Thymus (tissue), 11 donors: ENCODE measurements at regions not wholly inside any gene's neighbourhood (a gene's known extent, or its start where the extent isn't known, plus 50 kb on each side); places are given as distances from the start of the nearest gene placed in this dataset.

Experiments used
- DNase-seq, 9 donors: peaks; one replicate each; pipeline ENCODE4 v3.0.0-alpha.2; 2013; ENCODE audit warnings: low spot score in 9 of 9, low read depth in 6 of 9, missing footprints in 1 of 9
- H3K27ac ChIP-seq, 2 donors: one replicate each; pipeline ENCODE4 v1.5.1; 2013; ENCODE audit warnings: control low read depth in 1 of 2, low read depth in 1 of 2, low read length in 1 of 2, mild to moderate bottlenecking in 1 of 2, moderate library complexity in 1 of 2
- H3K27me3 ChIP-seq, 2 donors: one replicate each; pipeline ENCODE4 v1.5.1; 2013; ENCODE audit warnings: low read length in 1 of 2; ENCODE audit not compliant: control insufficient read depth in 2 of 2, insufficient read depth in 1 of 2
- H3K36me3 ChIP-seq, 2 donors: one replicate each; pipeline ENCODE4 v1.5.1; 2013; ENCODE audit warnings: low read length in 1 of 2, mild to moderate bottlenecking in 1 of 2, moderate library complexity in 1 of 2; ENCODE audit not compliant: control insufficient read depth in 2 of 2, insufficient read depth in 2 of 2
- H3K4me1 ChIP-seq, 2 donors: one replicate each; pipeline ENCODE4 v1.5.1; 2013; ENCODE audit warnings: low read length in 2 of 2; ENCODE audit not compliant: control insufficient read depth in 2 of 2, insufficient read depth in 2 of 2
- H3K4me3 ChIP-seq, 2 donors: one replicate each; pipeline ENCODE4 v1.5.1; 2013; ENCODE audit warnings: low read length in 2 of 2, control low read depth in 1 of 2, mild to moderate bottlenecking in 1 of 2
- H3K9me3 ChIP-seq, 2 donors: one replicate each; pipeline ENCODE4 v1.5.1; 2013; ENCODE audit warnings: low read length in 1 of 2, mild to moderate bottlenecking in 1 of 2; ENCODE audit not compliant: control insufficient read depth in 2 of 2, insufficient read depth in 1 of 2
- WGBS: extraction: QIAGEN DNeasy Blood & Tissue Kit; methylation state at CpG from one replicate; pipeline ENCODE4 v1.1.7; 2013; 5-methylcytosine and 5-hydroxymethylcytosine counted together
- donor health status: healthy.

GRCh38 chr13:70593716-70594115 lies 485.5 kb upstream of the KLHL1 start:
- no peaks in the 10 kb centered on the region for H3K36me3 ChIP-seq
- H3K4me3 ChIP-seq: no peak overlapping the region
- H3K27me3 ChIP-seq: no peaks in the 10 kb centered on the region
- H3K27ac ChIP-seq: no peak overlapping the region
- H3K4me1 ChIP-seq: no peaks in the 10 kb centered on the region
- DNase-seq: no peak
- WGBS: 65% methylated on average over 3 of the region's 3 CpGs
- peaks cover 0 to 3% of the 10 kb centered on the region in 2 donors for H3K9me3 ChIP-seq

GRCh38 chr13:70585109-70585508 lies 476.9 kb upstream of the KLHL1 start:
- no peak for DNase-seq
- no peaks in the 10 kb centered on the region for H3K36me3 ChIP-seq
- no peak overlapping the region for H3K4me3 ChIP-seq
- H3K9me3 ChIP-seq: peaks cover 0 to 3% of the 10 kb centered on the region in 2 donors
- no peak overlapping the region for H3K27ac ChIP-seq
- H3K4me1 ChIP-seq: no peaks in the 10 kb centered on the region
- no peaks in the 10 kb centered on the region for H3K27me3 ChIP-seq
- WGBS: 94% methylated on average over 4 of the region's 4 CpGs

- H3K27me3 ChIP-seq: no peaks in the 10 kb centered on the region
These were observed 472.6 kb upstream of the KLHL1 start for GRCh38 chr13:70580825-70581224.

GRCh38 chr13:70579941-70580340 lies 471.7 kb upstream of the KLHL1 start:
- DNase-seq: no peak
- Histone ChIP-seq H3K4me1 (no peaks in the 10 kb centered on the region), H3K4me3 (no peak overlapping the region), H3K27me3 (no peaks in the 10 kb centered on the region), H3K9me3 (no peaks in the 10 kb centered on the region), H3K27ac (no peak overlapping the region), H3K36me3 (no peaks in the 10 kb centered on the region)
- 96% methylated on average over 3 of the region's 3 CpGs for WGBS

More at GRCh38 chr13:70580825-70581224, 472.6 kb upstream of the KLHL1 start:
- H3K4me1 ChIP-seq: no peaks in the 10 kb centered on the region
- H3K9me3 ChIP-seq: no peaks in the 10 kb centered on the region
- no peaks in the 10 kb centered on the region for H3K36me3 ChIP-seq
- no peak for DNase-seq
- no peak overlapping the region for H3K4me3 ChIP-seq
- no peak overlapping the region for H3K27ac ChIP-seq

GRCh38 chr13:70571221-70571620 lies 463.0 kb upstream of the KLHL1 start:
- Histone ChIP-seq H3K36me3 (no peaks in the 10 kb centered on the region), H3K4me3 (no peak overlapping the region), H3K27me3 (no peaks in the 10 kb centered on the region), H3K9me3 (no peaks in the 10 kb centered on the region), H3K4me1 (no peaks in the 10 kb centered on the region), H3K27ac (no peak overlapping the region)
- no peak for DNase-seq
- WGBS: 96% methylated on average over 3 of the region's 3 CpGs

GRCh38 chr13:70568571-70568970 lies 460.3 kb upstream of the KLHL1 start:
- WGBS: 98% methylated on average over 1 of the region's 1 CpG
- no peaks in the 10 kb centered on the region for H3K9me3 ChIP-seq
- H3K4me1 ChIP-seq: no peaks in the 10 kb centered on the region
- no peak overlapping the region for H3K4me3 ChIP-seq
- no peak overlapping the region for H3K27ac ChIP-seq
- H3K36me3 ChIP-seq: no peaks in the 10 kb centered on the region
- H3K27me3 ChIP-seq: no peaks in the 10 kb centered on the region
- peak in 3 of 9 donors; percentile 6 to 11 (median 7) for DNase-seq

- WGBS: 95% methylated on average over 2 of the region's 2 CpGs
- DNase-seq: no peak
- no peaks in the 10 kb centered on the region for H3K27me3 ChIP-seq
These were observed 436.5 kb upstream of the KLHL1 start for GRCh38 chr13:70544706-70545105.

GRCh38 chr13:70541451-70541850 lies 433.2 kb upstream of the KLHL1 start:
- no peak overlapping the region for H3K4me3 ChIP-seq
- H3K4me1 ChIP-seq: no peaks in the 10 kb centered on the region
- no peak for DNase-seq
- H3K27ac ChIP-seq: no peak overlapping the region
- H3K36me3 ChIP-seq: no peaks in the 10 kb centered on the region
- no peaks in the 10 kb centered on the region for H3K9me3 ChIP-seq
- WGBS: 91% methylated on average over 4 of the region's 4 CpGs
- H3K27me3 ChIP-seq: no peaks in the 10 kb centered on the region

More at GRCh38 chr13:70544706-70545105, 436.5 kb upstream of the KLHL1 start:
- H3K36me3 ChIP-seq: no peaks in the 10 kb centered on the region
- H3K4me1 ChIP-seq: no peaks in the 10 kb centered on the region
- H3K27ac ChIP-seq: no peak overlapping the region
- H3K4me3 ChIP-seq: no peak overlapping the region
- no peaks in the 10 kb centered on the region for H3K9me3 ChIP-seq

- Histone ChIP-seq H3K4me3 (no peak overlapping the region), H3K27ac (no peak overlapping the region), H3K4me1 (no peaks in the 10 kb centered on the region), H3K9me3 (no peaks in the 10 kb centered on the region), H3K27me3 (no peaks in the 10 kb centered on the region), H3K36me3 (no peaks in the 10 kb centered on the region)
- WGBS: 94% methylated on average over 3 of the region's 3 CpGs
- no peak for DNase-seq
These were observed 426.2 kb upstream of the KLHL1 start for GRCh38 chr13:70534466-70534865.

GRCh38 chr13:70529652-70530051 lies 421.4 kb upstream of the KLHL1 start:
- WGBS: 90% methylated on average over 2 of the region's 2 CpGs
- Histone ChIP-seq H3K4me3 (no peak overlapping the region), H3K27me3 (no peaks in the 10 kb centered on the region)

More at GRCh38 chr13:70529652-70530051, 421.4 kb upstream of the KLHL1 start:
- no peaks in the 10 kb centered on the region for H3K36me3 ChIP-seq
- no peaks in the 10 kb centered on the region for H3K4me1 ChIP-seq
- no peak for DNase-seq
- no peaks in the 10 kb centered on the region for H3K9me3 ChIP-seq
- no peak overlapping the region for H3K27ac ChIP-seq
